CD14-positive monocyte (primary cell): ENCODE measurements at regions not wholly inside any gene's neighbourhood (a gene's known extent, or its start where the extent isn't known, plus 50 kb on each side); places are given as distances from the start of the nearest gene placed in this dataset.

Experiments used
- DNase-seq, 3 donors: peaks; one replicate each; pipeline ENCODE4 v3.0.0-alpha.2; 2011 to 2022
- H2AFZ ChIP-seq: 2 replicates; pipeline ENCODE4 v1.6.0; 2012; ENCODE audit warnings: mild to moderate bottlenecking, low read depth, low read length, inconsistent platforms; ENCODE audit not compliant: insufficient read depth, poor library complexity, severe bottlenecking
- H3K27ac ChIP-seq, 2 donors: 1 replicate in 1 of 2; 2 replicates in 1 of 2; pipeline ENCODE4 v1.5.1; 2012 to 2013; ENCODE audit warnings: low read length in 2 of 2, control low read depth in 1 of 2, inconsistent platforms in 1 of 2, low read depth in 1 of 2, mild to moderate bottlenecking in 1 of 2
- H3K27me3 ChIP-seq, 2 donors: one replicate each; pipeline versions ENCODE4 v1.6.0 to v1.6.1; 2011 to 2013; ENCODE audit warnings: low read length in 2 of 2; ENCODE audit not compliant: control insufficient read depth in 2 of 2, insufficient read depth in 2 of 2
- H3K36me3 ChIP-seq, 2 donors: replicated peaks in 1 of 2; 1 replicate in 1 of 2; 2 replicates in 1 of 2; pipeline versions ENCODE4 v1.5.1 to v1.6.1; 2012 to 2013; ENCODE audit warnings: low read length in 2 of 2, control low read depth in 1 of 2, inconsistent platforms in 1 of 2, mild to moderate bottlenecking in 1 of 2; ENCODE audit not compliant: insufficient read depth in 2 of 2, control insufficient read depth in 1 of 2
- H3K4me1 ChIP-seq, 2 donors: 1 replicate in 1 of 2; 2 replicates in 1 of 2; pipeline versions ENCODE4 v1.5.1 to v1.6.1; 2012 to 2013; ENCODE audit warnings: low read length in 2 of 2, control low read depth in 1 of 2, inconsistent platforms in 1 of 2, mild to moderate bottlenecking in 1 of 2, moderate library complexity in 1 of 2; ENCODE audit not compliant: insufficient read depth in 2 of 2, control insufficient read depth in 1 of 2
- H3K4me2 ChIP-seq: replicated peaks from 2 replicates; pipeline ENCODE3; 2012; ENCODE audit warnings: low read length, moderate library complexity, mild to moderate bottlenecking; ENCODE audit not compliant: poor library complexity, severe bottlenecking; ENCODE audit errors: extremely low read depth
- H3K4me3 ChIP-seq, 3 experiments: fragments of 200-600 bp in 1 of 3; sonication (generic) in 1 of 3; replicated peaks in 1 of 3; 1 replicate in 2 of 3; 2 replicates in 1 of 3; pipeline ENCODE4 v1.5.1; 2011 to 2013; ENCODE audit warnings: low read length in 3 of 3, mild to moderate bottlenecking in 3 of 3, control low read depth in 2 of 3, low read depth in 2 of 3, inconsistent platforms in 1 of 3, moderate library complexity in 1 of 3
- H3K79me2 ChIP-seq: 2 replicates; pipeline ENCODE4 v1.6.0; 2012; ENCODE audit warnings: mild to moderate bottlenecking, control low read depth, inconsistent platforms, low read length, moderate library complexity; ENCODE audit not compliant: insufficient read depth
- H3K9ac ChIP-seq: 2 replicates; pipeline ENCODE4 v1.6.0; 2017; ENCODE audit warnings: low read length, mild to moderate bottlenecking; ENCODE audit not compliant: insufficient read depth, poor library complexity, severe bottlenecking
- H3K9me3 ChIP-seq, 2 donors: replicated peaks in 1 of 2; 1 replicate in 1 of 2; 2 replicates in 1 of 2; pipeline versions ENCODE4 v1.5.1 to v1.6.1; 2012 to 2013; ENCODE audit warnings: low read length in 2 of 2, control low read depth in 1 of 2; ENCODE audit not compliant: control insufficient read depth in 1 of 2, insufficient read depth in 1 of 2
- H4K20me1 ChIP-seq: 2 replicates; pipeline ENCODE4 v1.6.0; 2012; ENCODE audit warnings: mild to moderate bottlenecking, low read length, control low read depth, moderate library complexity; ENCODE audit not compliant: insufficient read depth
- H3K27ac Mint-ChIP-seq, 7 donors: one replicate each; pipeline ENCODE4 v1.8.0; 2020; ENCODE audit warnings: mild to moderate bottlenecking in 7 of 7, mixed read lengths in 7 of 7, moderate library complexity in 6 of 7, inconsistent platforms in 2 of 7
- H3K27me3 Mint-ChIP-seq, 3 donors: one replicate each; pipeline ENCODE4 v1.8.0; 2021 to 2022; ENCODE audit warnings: low read depth in 3 of 3, mild to moderate bottlenecking in 3 of 3, mixed read lengths in 3 of 3, moderate library complexity in 3 of 3, inconsistent platforms in 1 of 3
- H3K36me3 Mint-ChIP-seq, 2 donors: one replicate each; pipeline ENCODE4 v1.8.0; 2020; ENCODE audit warnings: mixed read lengths in 2 of 2, inconsistent platforms in 1 of 2, mild to moderate bottlenecking in 1 of 2
- H3K4me1 Mint-ChIP-seq: one replicate; pipeline ENCODE4 v1.8.0; 2020; ENCODE audit warnings: mild to moderate bottlenecking, mixed read lengths
- H3K4me3 Mint-ChIP-seq, 2 donors: one replicate each; pipeline ENCODE4 v1.8.0; 2020; ENCODE audit warnings: mild to moderate bottlenecking in 2 of 2, mixed read lengths in 2 of 2, moderate library complexity in 1 of 2
- H3K9me3 Mint-ChIP-seq, 7 donors: one replicate each; pipeline ENCODE4 v1.8.0; 2020 to 2022; ENCODE audit warnings: mixed read lengths in 7 of 7, mild to moderate bottlenecking in 6 of 7, moderate library complexity in 6 of 7, inconsistent platforms in 2 of 7
- CTCF ChIP-seq: fragments of 200-600 bp; IDR thresholded peaks from one replicate; pipeline ENCODE4 v1.8.0; 2022; ENCODE audit warnings: antibody characterized with exemption, mild to moderate bottlenecking
- WGBS: methylation state at CpG from one replicate; pipeline ENCODE4 v1.1.5; 2013; ENCODE audit warnings: missing lambda C conversion rate; ENCODE audit not compliant: insufficient coverage; 5-methylcytosine and 5-hydroxymethylcytosine counted together
- intact Hi-C, 2 donors: fragments of 100-400 bp; cut with micrococcal nuclease; formaldehyde crosslinking; loops; one replicate each; pipeline versions ENCODE4 v1.15.0 to v1.15.1; 2023

GRCh38 chr18:64972545-64972944 lies 778.3 kb upstream of the CDH7 start:
- TF ChIP-seq CTCF = no peak
- no peak overlapping the region for H3K4me2 ChIP-seq
- H3K27me3 ChIP-seq = no peaks in the 10 kb centered on the region
- H3K4me3 ChIP-seq = no peak overlapping the region
- DNase-seq = no peak
- no peak overlapping the region for H2AFZ ChIP-seq
- no peaks in the 10 kb centered on the region for H3K27me3 Mint-ChIP-seq
- no peaks in the 10 kb centered on the region for H4K20me1 ChIP-seq
- peaks cover 0 to 4% of the 10 kb centered on the region in 2 donors for H3K9me3 ChIP-seq
- H3K79me2 ChIP-seq = no peaks in the 10 kb centered on the region
- H3K4me1 Mint-ChIP-seq = no peaks in the 10 kb centered on the region
- H3K9ac ChIP-seq = no peak overlapping the region
- no peaks in the 10 kb centered on the region for H3K4me1 ChIP-seq
- no peak overlapping the region for H3K4me3 Mint-ChIP-seq
- H3K36me3 ChIP-seq = no peaks in the 10 kb centered on the region
- H3K27ac Mint-ChIP-seq = no peak overlapping the region
- no peaks in the 10 kb centered on the region for H3K36me3 Mint-ChIP-seq
- peaks cover 0 to 6% (median 0%) of the 10 kb centered on the region in 7 donors for H3K9me3 Mint-ChIP-seq
- intact Hi-C loops = no loop called here
- WGBS = no CpG with 5 or more reads among the region's 2 CpGs
- H3K27ac ChIP-seq = no peak overlapping the region

GRCh38 chr18:64966667-64967066 lies 784.1 kb upstream of the CDH7 start:
- Histone ChIP-seq H3K9ac (no peak overlapping the region), H3K27ac (no peak overlapping the region), H3K9me3 (no peaks in the 10 kb centered on the region), H3K36me3 (no peaks in the 10 kb centered on the region), H3K27me3 (no peaks in the 10 kb centered on the region), H3K4me1 (no peaks in the 10 kb centered on the region), H3K4me2 (no peak overlapping the region), H4K20me1 (no peaks in the 10 kb centered on the region), H3K79me2 (no peaks in the 10 kb centered on the region), H3K4me3 (no peak overlapping the region), H2AFZ (no peak overlapping the region)
- TF ChIP-seq CTCF = no peak
- Mint-ChIP-seq H3K9me3 (no peaks in the 10 kb centered on the region), H3K4me3 (no peak overlapping the region), H3K36me3 (no peaks in the 10 kb centered on the region), H3K4me1 (no peaks in the 10 kb centered on the region), H3K27me3 (no peaks in the 10 kb centered on the region), H3K27ac (no peak overlapping the region)
- no peak for DNase-seq
- intact Hi-C loops = no loop called here
